H1 (cell line): ENCODE measurements at regions not wholly inside any gene's neighbourhood (a gene's known extent, or its start where the extent isn't known, plus 50 kb on each side); places are given as distances from the start of the nearest gene placed in this dataset.

Source experiments
- CTCF ChIA-PET: fragments of 300-600 bp; sonication (Branson Sonifier 250); formaldehyde crosslinking; loops from one replicate; lab custom pipeline; 2021; ENCODE audit not compliant: partially characterized antibody; lab: Charles Lee
- POLR2A ChIA-PET: fragments of 300-600 bp; sonication (Branson Sonifier 250); formaldehyde crosslinking; loops from one replicate; lab custom pipeline; 2021; ENCODE audit warnings: inconsistent platforms; ENCODE audit not compliant: partially characterized antibody; lab: Charles Lee
- DNase-seq, 2 experiments: peaks; one replicate each; pipeline versions ENCODE4 v3.0.0 to v3.0.0-alpha.2; 2010 to 2022; ENCODE audit warnings: low spot score in 2 of 2, low read depth in 1 of 2, mixed read lengths in 1 of 2
- FAIRE-seq: peaks from 2 replicates; lab custom pipeline; 2011; peaks lifted over from hg19 to GRCh38; lab: Jason Lieb, UNC
- H2AFZ ChIP-seq: 2 replicates; pipeline ENCODE4 v1.8.1; 2012; ENCODE audit warnings: low read length, inconsistent platforms
- H2AK5ac ChIP-seq: 2 replicates; pipeline ENCODE4 v1.6.1; 2013; ENCODE audit warnings: low read depth, low read length
- H2BK120ac ChIP-seq: replicated peaks from 2 replicates; pipeline ENCODE3; 2013; ENCODE audit warnings: low read depth, low read length, inconsistent platforms
- H2BK12ac ChIP-seq: 2 replicates; pipeline ENCODE4 v1.6.1; 2013; ENCODE audit warnings: low read depth, low read length
- H2BK15ac ChIP-seq: 2 replicates; pipeline ENCODE4 v1.6.1; 2013; ENCODE audit warnings: low read length
- H2BK20ac ChIP-seq: 2 replicates; pipeline ENCODE4 v1.6.1; 2013; ENCODE audit warnings: low read length
- H2BK5ac ChIP-seq: 2 replicates; pipeline ENCODE4 v1.6.1; 2013; ENCODE audit warnings: low read depth, low read length
- H3K14ac ChIP-seq: 2 replicates; pipeline ENCODE4 v1.6.1; 2013; ENCODE audit warnings: inconsistent platforms; ENCODE audit not compliant: insufficient read length
- H3K18ac ChIP-seq: 2 replicates; pipeline ENCODE4 v1.6.1; 2013; ENCODE audit warnings: low read length; ENCODE audit errors: extremely low read depth
- H3K23ac ChIP-seq: 2 replicates; pipeline ENCODE4 v1.6.1; 2013; ENCODE audit warnings: inconsistent platforms; ENCODE audit not compliant: insufficient read length
- H3K23me2 ChIP-seq: 2 replicates; pipeline ENCODE4 v1.6.1; 2013; ENCODE audit warnings: low read depth, low read length
- H3K27ac ChIP-seq: 2 replicates; pipeline ENCODE4 v1.6.1; 2011; ENCODE audit warnings: low read depth, low read length, inconsistent platforms
- H3K27me3 ChIP-seq, 4 experiments: replicated peaks in 1 of 4; 1 replicate in 1 of 4; 2 replicates in 3 of 4; pipeline versions ENCODE4 v1.6.1 to v1.8.1; 2011 to 2013; ENCODE audit warnings: low read length in 3 of 4, mild to moderate bottlenecking in 3 of 4, inconsistent platforms in 2 of 4, mixed read lengths in 2 of 4, moderate library complexity in 1 of 4; ENCODE audit not compliant: control insufficient read depth in 3 of 4, insufficient read depth in 3 of 4; ENCODE audit errors: extremely low read depth in 1 of 4
- H3K36me3 ChIP-seq, 4 experiments: 2 replicates each; pipeline versions ENCODE4 v1.6.1 to v1.8.1; 2011 to 2013; ENCODE audit warnings: mild to moderate bottlenecking in 4 of 4, low read length in 3 of 4, moderate library complexity in 2 of 4, control low read depth in 1 of 4, inconsistent platforms in 1 of 4; ENCODE audit not compliant: insufficient read depth in 4 of 4, control insufficient read depth in 2 of 4
- H3K4ac ChIP-seq: replicated peaks from 2 replicates; pipeline ENCODE3; 2013; ENCODE audit warnings: low read length, low read depth, mixed read lengths, inconsistent platforms; ENCODE audit not compliant: insufficient read length
- H3K4me1 ChIP-seq, 4 experiments: replicated peaks in 1 of 4; 1 replicate in 1 of 4; 2 replicates in 3 of 4; pipeline versions ENCODE4 v1.6.1 to v1.8.1; 2011 to 2013; ENCODE audit warnings: low read length in 3 of 4, inconsistent platforms in 2 of 4, mixed read lengths in 1 of 4; ENCODE audit not compliant: insufficient read depth in 4 of 4, control insufficient read depth in 3 of 4
- H3K4me2 ChIP-seq, 2 experiments: 2 replicates each; pipeline versions ENCODE4 v1.6.1 to v1.8.1; 2011 to 2013; ENCODE audit warnings: low read depth in 2 of 2, low read length in 2 of 2, control low read depth in 1 of 2, inconsistent platforms in 1 of 2, mild to moderate bottlenecking in 1 of 2; ENCODE audit not compliant: insufficient read depth in 1 of 2
- H3K4me3 ChIP-seq, 4 experiments: fragments of 200-600, 300-600 bp in 1 of 4; sonication (generic), shearing (Covaris generic), sonication (Bioruptor Twin) in 1 of 4; 2 replicates each; pipeline versions ENCODE4 v1.5.1 to v1.8.1; 2011 to 2016; ENCODE audit warnings: low read length in 4 of 4, low read depth in 3 of 4, control low read depth in 2 of 4, inconsistent platforms in 2 of 4, mild to moderate bottlenecking in 2 of 4, mixed read lengths in 1 of 4, moderate library complexity in 1 of 4; ENCODE audit not compliant: insufficient read depth in 2 of 4; ENCODE audit errors: extremely low read depth in 1 of 4
- H3K56ac ChIP-seq: replicated peaks from 2 replicates; pipeline ENCODE3; 2013; ENCODE audit warnings: low read depth, mild to moderate bottlenecking, mixed read lengths, low read length, inconsistent platforms; ENCODE audit not compliant: insufficient read length
- H3K79me1 ChIP-seq: 2 replicates; pipeline ENCODE4 v1.6.1; 2013; ENCODE audit warnings: low read depth, low read length, control low read depth
- H3K79me2 ChIP-seq, 2 experiments: 2 replicates each; pipeline versions ENCODE4 v1.6.1 to v1.8.1; 2012 to 2013; ENCODE audit warnings: low read length in 2 of 2, mild to moderate bottlenecking in 2 of 2, inconsistent platforms in 1 of 2; ENCODE audit not compliant: insufficient read depth in 2 of 2, control insufficient read depth in 1 of 2
- H3K9ac ChIP-seq, 4 experiments: replicated peaks in 1 of 4; 1 replicate in 1 of 4; 2 replicates in 3 of 4; pipeline versions ENCODE4 v1.6.1 to v1.8.1; 2011 to 2013; ENCODE audit warnings: low read depth in 3 of 4, low read length in 3 of 4, control low read depth in 2 of 4, mild to moderate bottlenecking in 2 of 4, moderate library complexity in 2 of 4, inconsistent platforms in 1 of 4; ENCODE audit errors: extremely low read depth in 1 of 4
- H3K9me3 ChIP-seq, 2 experiments: 2 replicates each; pipeline versions ENCODE4 v1.6.1 to v1.8.1; 2012 to 2013; ENCODE audit warnings: mild to moderate bottlenecking in 2 of 2, moderate library complexity in 2 of 2, control low read depth in 1 of 2, inconsistent platforms in 1 of 2, low read depth in 1 of 2, low read length in 1 of 2, mixed read lengths in 1 of 2; ENCODE audit not compliant: insufficient read depth in 2 of 2
- H4K20me1 ChIP-seq, 2 experiments: replicated peaks in 1 of 2; 2 replicates each; pipeline versions ENCODE3 to v1.8.1; 2011 to 2013; ENCODE audit warnings: inconsistent platforms in 2 of 2, low read length in 2 of 2, mild to moderate bottlenecking in 1 of 2; ENCODE audit not compliant: insufficient read depth in 2 of 2, control insufficient read depth in 1 of 2
- H4K5ac ChIP-seq: 2 replicates; pipeline ENCODE4 v1.6.1; 2013; ENCODE audit warnings: low read length, low read depth, mixed read lengths, inconsistent platforms; ENCODE audit not compliant: insufficient read length
- H4K8ac ChIP-seq: 2 replicates; pipeline ENCODE4 v1.8.0; 2013; ENCODE audit warnings: mild to moderate bottlenecking, moderate library complexity, low read length, inconsistent platforms; ENCODE audit not compliant: insufficient read depth; ENCODE audit errors: extremely low read depth
- H4K91ac ChIP-seq: replicated peaks from 2 replicates; pipeline ENCODE3; 2013; ENCODE audit warnings: low read length, mixed read lengths, inconsistent platforms; ENCODE audit not compliant: insufficient read length
- HDAC2 ChIP-seq, 2 experiments: fragments of 300-600 bp in 1 of 2; sonication (generic) in 1 of 2; IDR thresholded peaks; 2 replicates each; pipeline ENCODE4 v1.6.1; 2011 to 2012; ENCODE audit warnings: low read depth in 2 of 2, low read length in 2 of 2, mild to moderate bottlenecking in 2 of 2, moderate library complexity in 2 of 2, borderline replicate concordance in 1 of 2, inconsistent platforms in 1 of 2
- WGBS, 2 experiments: shearing (Covaris generic) in 1 of 2; methylation state at CpG; one replicate each; pipeline versions ENCODE4 v1.1.6 to v1.1.7; 2013 to 2015; ENCODE audit warnings: low lambda C conversion rate in 2 of 2, mixed read lengths in 2 of 2, inconsistent platforms in 1 of 2, low coverage in 1 of 2, missing lambda C conversion rate in 1 of 2; ENCODE audit not compliant: insufficient replicate concordance in 2 of 2, insufficient coverage in 1 of 2, insufficient read length in 1 of 2; ENCODE audit errors: extremely low coverage in 1 of 2, missing lambda C conversion rate in 1 of 2; 5-methylcytosine and 5-hydroxymethylcytosine counted together

DNA sequence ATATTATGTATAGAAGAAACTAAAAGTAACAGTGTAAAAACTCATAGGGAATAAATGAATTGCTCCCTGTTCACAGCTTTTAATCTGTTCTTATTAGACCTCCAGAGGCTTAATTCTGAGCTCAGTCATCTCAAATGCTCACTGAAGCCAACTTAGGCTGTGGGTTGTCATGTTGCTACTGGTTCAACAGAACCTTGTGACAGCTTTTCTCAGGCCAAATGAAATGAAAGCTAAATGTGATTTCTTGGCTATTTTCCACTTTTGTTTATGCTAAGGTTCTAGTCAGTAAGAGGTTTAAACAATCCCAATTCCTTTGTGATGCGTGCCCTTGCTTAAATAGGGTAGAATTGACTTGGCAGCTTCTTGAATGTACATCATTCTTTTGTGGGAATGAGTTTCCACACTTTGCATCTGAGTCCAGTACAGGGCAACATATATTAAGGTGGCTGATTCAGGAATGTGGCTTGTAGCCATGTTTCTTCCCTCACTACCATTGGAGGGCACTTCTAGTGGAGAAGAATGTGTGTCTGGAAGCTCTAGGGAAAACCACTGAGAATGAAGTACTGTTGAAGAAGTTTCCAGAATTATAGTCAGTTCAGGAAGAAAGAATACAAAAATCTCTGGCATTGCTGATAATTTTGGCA is 156.4 kb downstream of the NEDD1 start:
- Histone ChIP-seq H3K4me2 (no peak overlapping the region), H3K23ac (no peak overlapping the region), H2AFZ (no peak overlapping the region), H3K79me2 (no peaks in the 10 kb centered on the region), H4K91ac (no peak overlapping the region), H2BK120ac (no peak overlapping the region), H4K5ac (no peak overlapping the region), H3K4me3 (no peak overlapping the region), H3K9me3 (no peaks in the 10 kb centered on the region), H3K27ac (no peak overlapping the region), H3K27me3 (no peaks in the 10 kb centered on the region), H2BK12ac (no peak overlapping the region), H2BK5ac (no peak overlapping the region), H3K36me3 (no peaks in the 10 kb centered on the region), H2BK15ac (no peak overlapping the region), H3K4ac (no peak overlapping the region), H4K20me1 (no peaks in the 10 kb centered on the region), H3K4me1 (no peaks in the 10 kb centered on the region), H3K23me2 (no peaks in the 10 kb centered on the region), H2BK20ac (no peak overlapping the region), H4K8ac (no peak overlapping the region), H3K14ac (no peak overlapping the region), H3K56ac (no peak overlapping the region), H2AK5ac (no peak overlapping the region), H3K18ac (no peak overlapping the region), H3K79me1 (no peaks in the 10 kb centered on the region), H3K9ac (no peak overlapping the region)
- ChIA-PET CTCF (no interaction called here), POLR2A (no interaction called here)
- FAIRE-seq = no peak
- 100% methylated on average over 1 of the region's 1 CpG; no CpG with 5 or more reads in 1 of the 2 experiments for WGBS, 2 experiments
- no peak for DNase-seq
- TF ChIP-seq HDAC2 (IDR thresholded peaks at IDR 0.05; ENCODE audit: borderline replicate concordance in 1 of 2, low read depth in 2 of 2, low read length in 2 of 2) = no peak
